GM23338 (cell line): ENCODE measurements at regions not wholly inside any gene's neighbourhood (a gene's known extent, or its start where the extent isn't known, plus 50 kb on each side); places are given as distances from the start of the nearest gene placed in this dataset.

Experiments used
- ATAC-seq: fragments of 200-7000 bp; cut with Tn5 transposase; 3 replicates; pipeline ENCODE4 v1.9.1; 2020
- DNase-seq: peaks from one replicate; pipeline ENCODE4 v3.0.0-alpha.2; 2015; ENCODE audit warnings: low spot score
- H2AFZ ChIP-seq: fragments of 200-600 bp; sonication (generic); 2 replicates; pipeline ENCODE4 v1.8.0; 2016; ENCODE audit warnings: antibody characterized with exemption, mild to moderate bottlenecking, moderate library complexity
- H3F3A ChIP-seq: fragments of 200-600 bp; sonication (generic); replicated peaks from 2 replicates; pipeline ENCODE4 v1.8.0; 2017; ENCODE audit warnings: antibody characterized with exemption, mixed run types, low read depth
- H3K27ac ChIP-seq: fragments of 200-600 bp; sonication (generic); 2 replicates; pipeline ENCODE4 v1.6.1; 2016; ENCODE audit warnings: low read depth
- H3K27me3 ChIP-seq: fragments of 200-600 bp; sonication (generic); 2 replicates; pipeline ENCODE4 v1.8.0; 2016; ENCODE audit warnings: mild to moderate bottlenecking, mixed run types, moderate library complexity; ENCODE audit not compliant: insufficient read depth
- H3K36me3 ChIP-seq: fragments of 200-600 bp; sonication (generic); 2 replicates; pipeline ENCODE4 v1.8.0; 2016; ENCODE audit warnings: mild to moderate bottlenecking; ENCODE audit not compliant: insufficient read depth
- H3K4me1 ChIP-seq: fragments of 200-600 bp; sonication (generic); 2 replicates; pipeline ENCODE4 v1.8.0; 2016; ENCODE audit warnings: mild to moderate bottlenecking, moderate library complexity; ENCODE audit not compliant: insufficient read depth
- H3K4me2 ChIP-seq: fragments of 200-600 bp; sonication (generic); 2 replicates; pipeline ENCODE4 v1.7.1; 2017; ENCODE audit warnings: mixed run types
- H3K4me3 ChIP-seq: fragments of 200-600 bp; sonication (generic); 2 replicates; pipeline ENCODE4 v1.6.1; 2016; ENCODE audit warnings: mixed run types
- H3K79me2 ChIP-seq: fragments of 200-600 bp; sonication (generic); replicated peaks from 2 replicates; pipeline ENCODE4 v1.8.0; 2017; ENCODE audit warnings: mild to moderate bottlenecking; ENCODE audit not compliant: insufficient read depth
- H3K9me2 ChIP-seq: fragments of 200-600 bp; sonication (generic); 2 replicates; pipeline ENCODE4 v1.8.0; 2017; ENCODE audit not compliant: insufficient read depth
- H4K20me1 ChIP-seq: fragments of 200-600 bp; sonication (generic); replicated peaks from 2 replicates; pipeline ENCODE4 v1.8.0; 2017; ENCODE audit warnings: mild to moderate bottlenecking; ENCODE audit not compliant: insufficient read depth
- H3K27ac Mint-ChIP-seq: 2 replicates; pipeline ENCODE4 v1.8.0; 2020; ENCODE audit warnings: inconsistent platforms, mild to moderate bottlenecking, moderate library complexity, mixed read lengths
- H3K27me3 Mint-ChIP-seq: 3 replicates; pipeline ENCODE4 v1.8.0; 2022; ENCODE audit warnings: low read depth, mild to moderate bottlenecking, moderate library complexity, mixed read lengths, inconsistent platforms; ENCODE audit not compliant: insufficient read depth, poor library complexity
- H3K36me3 Mint-ChIP-seq: 3 replicates; pipeline ENCODE4 v1.8.0; 2021; ENCODE audit warnings: low read depth, mild to moderate bottlenecking, inconsistent platforms, moderate library complexity, mixed read lengths
- H3K4me1 Mint-ChIP-seq: 3 replicates; pipeline ENCODE4 v1.8.0; 2020; ENCODE audit warnings: mild to moderate bottlenecking, inconsistent platforms, mixed read lengths
- H3K4me3 Mint-ChIP-seq: 3 replicates; pipeline ENCODE4 v1.8.0; 2021; ENCODE audit warnings: moderate library complexity, mild to moderate bottlenecking, inconsistent platforms, mixed read lengths
- H3K9me3 Mint-ChIP-seq: 3 replicates; pipeline ENCODE4 v1.8.0; 2020; ENCODE audit warnings: moderate library complexity, mild to moderate bottlenecking, inconsistent platforms, mixed read lengths
- ETS1 ChIP-seq: IDR thresholded peaks from 2 replicates; pipeline ENCODE4 v1.6.1; 2016; ENCODE audit warnings: antibody characterized with exemption
- EZH2 ChIP-seq: fragments of 200-600 bp; sonication (generic); IDR thresholded peaks from one replicate; pipeline ENCODE4 v1.8.0; 2017; ENCODE audit warnings: antibody characterized with exemption, mild to moderate bottlenecking, low read depth; ENCODE audit not compliant: unreplicated experiment
- EZH2phosphoT487 ChIP-seq: fragments of 200-600 bp; sonication (generic); IDR thresholded peaks from one replicate; pipeline ENCODE4 v1.8.1; 2018; ENCODE audit warnings: antibody characterized with exemption; ENCODE audit not compliant: unreplicated experiment
- JUNB ChIP-seq: IDR thresholded peaks from one replicate; pipeline ENCODE4 v1.6.1; 2016; ENCODE audit warnings: antibody characterized with exemption; ENCODE audit not compliant: unreplicated experiment
- NANOG ChIP-seq: IDR thresholded peaks from 2 replicates; pipeline ENCODE4 v1.6.1; 2016; ENCODE audit warnings: antibody characterized with exemption, borderline replicate concordance
- POLR2AphosphoS5 ChIP-seq: IDR thresholded peaks from 2 replicates; pipeline ENCODE4 v1.6.1; 2016; ENCODE audit warnings: antibody characterized with exemption, low read depth
- REST ChIP-seq: IDR thresholded peaks from one replicate; pipeline ENCODE4 v1.6.1; 2018; ENCODE audit warnings: antibody characterized with exemption; ENCODE audit not compliant: unreplicated experiment
- STAT1 ChIP-seq: IDR thresholded peaks from one replicate; pipeline ENCODE4 v1.6.1; 2016; ENCODE audit warnings: antibody characterized with exemption; ENCODE audit not compliant: unreplicated experiment
- ZNF331 ChIP-seq: fragments of 250-450 bp; sonication (Bioruptor Pico); IDR thresholded peaks from 2 replicates; pipeline ENCODE4 v1.5.0; 2020; ENCODE audit warnings: low read depth, mild to moderate bottlenecking, moderate library complexity

GRCh38 chr5:174307031-174307408 lies 261.5 kb downstream of the NSG2 start (continued):
- TF ChIP-seq REST = no peak
- no peak for TF ChIP-seq EZH2
- TF ChIP-seq ZNF331 (CRISPR knock-in tag) = no peak
- no peak for TF ChIP-seq JUNB
- no peak for TF ChIP-seq ETS1
- no peak for TF ChIP-seq STAT1
- TF ChIP-seq EZH2phosphoT487 = no peak

- no peak overlapping the region for H3K4me3 Mint-ChIP-seq
- H3K27me3 Mint-ChIP-seq = peaks cover 16% of the 10 kb centered on the region
- peaks cover 11% of the 10 kb centered on the region for H3K4me1 Mint-ChIP-seq
- H3K27ac Mint-ChIP-seq = no peak overlapping the region
- Histone ChIP-seq H3K4me2 (no peak overlapping the region), H3K27ac (no peak overlapping the region), H3K4me3 (no peak overlapping the region), H3K4me1 (peaks cover 3% of the 10 kb centered on the region; the same call in 1 of the 2 replicates), H3F3A (no peaks in the 10 kb centered on the region), H3K79me2 (no peaks in the 10 kb centered on the region), H4K20me1 (no peaks in the 10 kb centered on the region), H2AFZ (no peak overlapping the region), H3K27me3 (peaks cover 8% of the 10 kb centered on the region), H3K36me3 (no peaks in the 10 kb centered on the region), H3K9me2 (no peaks in the 10 kb centered on the region)
- no peaks in the 10 kb centered on the region for H3K36me3 Mint-ChIP-seq
- no peaks in the 10 kb centered on the region for H3K9me3 Mint-ChIP-seq
- no peak for ATAC-seq
- no peak for DNase-seq
- TF ChIP-seq ETS1 (no peak), ZNF331 (CRISPR knock-in tag) (no peak), POLR2AphosphoS5 (no peak), NANOG (no peak), REST (no peak), EZH2phosphoT487 (no peak)
These were observed 262.3 kb downstream of the NSG2 start for GRCh38 chr5:174307656-174308271.
